ENCODE measurements at regions not wholly inside any gene's neighbourhood (a gene's known extent, or its start where the extent isn't known, plus 50 kb on each side); places are given as distances from the start of the nearest gene placed in this dataset.

DNA sequence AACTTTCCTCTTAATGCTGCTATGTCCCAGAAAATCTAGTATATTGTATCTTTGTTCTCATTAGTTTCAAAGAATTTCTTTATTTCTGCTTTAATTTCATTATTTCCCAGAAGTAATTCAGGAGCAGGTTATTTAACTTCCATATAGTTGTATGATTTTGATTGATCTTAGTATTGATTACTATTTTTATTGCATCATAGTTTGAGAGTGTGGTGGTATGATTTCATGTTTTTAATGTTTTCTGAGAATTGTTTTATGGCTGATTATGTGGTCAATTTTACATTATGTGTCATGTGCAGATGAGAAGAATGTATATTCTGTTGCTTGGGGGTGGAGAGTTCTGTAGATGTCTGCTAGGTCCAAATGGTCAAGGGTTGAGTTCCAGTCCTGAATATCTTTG, 425.6 kb upstream of the RORB start:
- TF ChIP-seq, protein P1, sequence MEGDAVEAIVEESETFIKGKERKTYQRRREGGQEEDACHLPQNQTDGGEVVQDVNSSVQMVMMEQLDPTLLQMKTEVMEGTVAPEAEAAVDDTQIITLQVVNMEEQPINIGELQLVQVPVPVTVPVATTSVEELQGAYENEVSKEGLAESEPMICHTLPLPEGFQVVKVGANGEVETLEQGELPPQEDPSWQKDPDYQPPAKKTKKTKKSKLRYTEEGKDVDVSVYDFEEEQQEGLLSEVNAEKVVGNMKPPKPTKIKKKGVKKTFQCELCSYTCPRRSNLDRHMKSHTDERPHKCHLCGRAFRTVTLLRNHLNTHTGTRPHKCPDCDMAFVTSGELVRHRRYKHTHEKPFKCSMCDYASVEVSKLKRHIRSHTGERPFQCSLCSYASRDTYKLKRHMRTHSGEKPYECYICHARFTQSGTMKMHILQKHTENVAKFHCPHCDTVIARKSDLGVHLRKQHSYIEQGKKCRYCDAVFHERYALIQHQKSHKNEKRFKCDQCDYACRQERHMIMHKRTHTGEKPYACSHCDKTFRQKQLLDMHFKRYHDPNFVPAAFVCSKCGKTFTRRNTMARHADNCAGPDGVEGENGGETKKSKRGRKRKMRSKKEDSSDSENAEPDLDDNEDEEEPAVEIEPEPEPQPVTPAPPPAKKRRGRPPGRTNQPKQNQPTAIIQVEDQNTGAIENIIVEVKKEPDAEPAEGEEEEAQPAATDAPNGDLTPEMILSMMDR (IDR thresholded peaks at IDR 0.05), result no peak
- no peak for TF ChIP-seq POLR2A (IDR thresholded peaks at IDR 0.05)

All from heart left ventricle (tissue), 13 donors.